BLaER1 treated with 17β-estradiol and CSF1 and Interleukin-3, amounts not matched to agents 10 nM and 100 nM (cell line): ENCODE measurements at regions not wholly inside any gene's neighbourhood (a gene's known extent, or its start where the extent isn't known, plus 50 kb on each side); places are given as distances from the start of the nearest gene placed in this dataset.

Experiments
- H3K27ac ChIP-seq, 11 experiments: shearing (Covaris generic); formaldehyde crosslinking; 2 replicates each; pipeline ENCODE4 v1.8.1; 2022
- H3K27me3 ChIP-seq, 11 experiments: shearing (Covaris generic); formaldehyde crosslinking; 2 replicates each; pipeline ENCODE4 v1.8.1; 2022
- H3K36me3 ChIP-seq, 11 experiments: shearing (Covaris generic); formaldehyde crosslinking; 2 replicates each; pipeline ENCODE4 v1.8.1; 2022
- H3K4me1 ChIP-seq, 10 experiments: shearing (Covaris generic); formaldehyde crosslinking; 2 replicates each; pipeline ENCODE4 v1.8.1; 2022
- H3K4me2 ChIP-seq, 11 experiments: shearing (Covaris generic); formaldehyde crosslinking; 2 replicates each; pipeline ENCODE4 v1.8.1; 2022
- H3K4me3 ChIP-seq, 10 experiments: shearing (Covaris generic); formaldehyde crosslinking; 2 replicates each; pipeline ENCODE4 v1.8.1; 2022
- H3K9ac ChIP-seq, 11 experiments: shearing (Covaris generic); formaldehyde crosslinking; 2 replicates each; pipeline ENCODE4 v1.8.1; 2022
- H3K9me3 ChIP-seq, 11 experiments: shearing (Covaris generic); formaldehyde crosslinking; replicated peaks in 1 of 11; 2 replicates each; pipeline ENCODE4 v1.8.1; 2022
- H4K20me1 ChIP-seq, 11 experiments: shearing (Covaris generic); formaldehyde crosslinking; 2 replicates each; pipeline ENCODE4 v1.8.1; 2022
- Cebpa-rat ChIP-seq, 11 experiments: shearing (Covaris generic); IDR thresholded peaks; 2 replicates each; pipeline ENCODE4 v1.8.1; 2022

- TF ChIP-seq Cebpa-rat (IDR thresholded peaks at IDR 0.05) = no peak
- H3K36me3 ChIP-seq = peaks cover 0 to 12% (median 5%) of the 10 kb centered on the region in 11 experiments; a peak in 6 of 22 replicates
- H3K27me3 ChIP-seq = no peaks in the 10 kb centered on the region
- no peak overlapping the region for H3K4me3 ChIP-seq
- H3K27ac ChIP-seq = no peak overlapping the region
- peaks cover 0 to 6% (median 0%) of the 10 kb centered on the region in 10 experiments; a peak in 2 of 20 replicates for H3K4me1 ChIP-seq
- H4K20me1 ChIP-seq = no peaks in the 10 kb centered on the region
- no peak overlapping the region for H3K4me2 ChIP-seq
- H3K9me3 ChIP-seq = peaks cover 25 to 35% (median 29%) of the 10 kb centered on the region in 11 experiments
- no peak overlapping the region for H3K9ac ChIP-seq
Measured at GRCh38 chr4:128376303-128376702, 88.7 kb upstream of the PGRMC2 start.

GRCh38 chr4:128373628-128374027, 86.0 kb upstream of the PGRMC2 start:
- Histone ChIP-seq H4K20me1 (no peaks in the 10 kb centered on the region), H3K4me2 (no peak overlapping the region), H3K27me3 (no peaks in the 10 kb centered on the region), H3K4me1 (no peaks in the 10 kb centered on the region), H3K9me3 (peaks cover 34 to 49% (median 43%) of the 10 kb centered on the region in 11 experiments), H3K9ac (no peak overlapping the region), H3K27ac (no peak overlapping the region), H3K36me3 (peaks cover 0 to 16% (median 6%) of the 10 kb centered on the region in 11 experiments; a peak in 9 of 22 replicates), H3K4me3 (no peak overlapping the region)
- no peak for TF ChIP-seq Cebpa-rat (IDR thresholded peaks at IDR 0.05)

DNA sequence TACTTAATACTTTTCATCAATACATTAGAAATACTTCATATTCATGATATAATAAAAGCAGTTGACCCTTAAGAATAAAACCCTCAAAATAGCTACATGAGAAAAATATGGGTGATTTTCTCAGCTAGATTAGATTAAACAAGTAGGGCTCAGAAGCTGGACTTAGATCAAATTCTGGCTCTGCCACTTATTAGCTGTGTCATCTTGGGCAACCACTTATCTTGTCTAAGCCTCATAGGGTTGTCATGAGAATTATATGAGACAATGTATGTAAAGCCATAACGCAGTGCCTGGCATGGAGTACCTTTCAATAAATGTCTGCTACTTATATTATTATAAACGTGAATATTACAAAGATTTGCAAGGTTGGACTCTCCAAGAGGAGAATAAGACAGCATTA, 84.3 kb upstream of the PGRMC2 start:
- Histone ChIP-seq H3K4me3 (no peak overlapping the region), H3K9me3 (peaks cover 28 to 47% (median 34%) of the 10 kb centered on the region in 11 experiments), H3K4me1 (no peaks in the 10 kb centered on the region), H4K20me1 (no peaks in the 10 kb centered on the region), H3K27me3 (no peaks in the 10 kb centered on the region), H3K4me2 (no peak overlapping the region), H3K9ac (no peak overlapping the region), H3K36me3 (peaks cover 0 to 12% (median 6%) of the 10 kb centered on the region in 11 experiments; a peak in 9 of 22 replicates), H3K27ac (no peak overlapping the region)
- TF ChIP-seq Cebpa-rat (IDR thresholded peaks at IDR 0.05) = no peak

GRCh38 chr4:128371001-128371777, 83.6 kb upstream of the PGRMC2 start:
- no peak for TF ChIP-seq Cebpa-rat (IDR thresholded peaks at IDR 0.05)

DNA sequence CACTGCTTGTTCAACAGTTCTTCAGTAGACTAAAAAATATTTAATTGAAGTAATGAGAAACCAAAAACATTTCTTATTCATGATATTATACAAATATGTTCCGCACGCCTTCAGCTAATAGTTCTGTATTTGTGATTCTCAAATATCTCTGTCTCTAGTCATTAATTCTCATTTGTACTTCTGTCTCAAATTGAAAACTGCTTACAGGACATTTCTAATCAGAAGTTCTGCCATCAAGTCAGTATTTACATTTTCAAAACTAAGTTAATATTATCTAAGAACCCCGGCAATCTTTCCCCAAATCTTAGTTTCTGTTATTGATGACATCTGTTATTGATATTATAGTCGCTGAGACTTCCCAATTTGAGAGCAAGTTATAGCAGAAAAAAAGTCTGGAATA, 78.6 kb upstream of the PGRMC2 start:
- no peak overlapping the region for H3K4me3 ChIP-seq
- no peak for TF ChIP-seq Cebpa-rat (IDR thresholded peaks at IDR 0.05)
- H3K4me2 ChIP-seq = no peak overlapping the region
- no peaks in the 10 kb centered on the region for H3K4me1 ChIP-seq
- H3K27me3 ChIP-seq = no peaks in the 10 kb centered on the region
- H4K20me1 ChIP-seq = no peaks in the 10 kb centered on the region
- peaks cover 14 to 28% (median 21%) of the 10 kb centered on the region in 11 experiments for H3K9me3 ChIP-seq
- no peak overlapping the region for H3K9ac ChIP-seq
- no peak overlapping the region for H3K27ac ChIP-seq
- H3K36me3 ChIP-seq = peaks cover 0 to 7% (median 0%) of the 10 kb centered on the region in 11 experiments; a peak in 4 of 22 replicates

More at GRCh38 chr4:128371001-128371777, 83.6 kb upstream of the PGRMC2 start:
- Histone ChIP-seq H3K36me3 (peaks cover 0 to 7% (median under 1%) of the 10 kb centered on the region in 11 experiments; a peak in 6 of 22 replicates), H3K27ac (no peak overlapping the region), H3K27me3 (no peaks in the 10 kb centered on the region), H3K4me3 (no peak overlapping the region), H3K4me1 (no peaks in the 10 kb centered on the region), H3K9me3 (peaks cover 21 to 40% (median 27%) of the 10 kb centered on the region in 11 experiments), H3K4me2 (no peak overlapping the region), H3K9ac (no peak overlapping the region), H4K20me1 (no peaks in the 10 kb centered on the region)

GRCh38 chr4:128364565-128364964, 77.0 kb upstream of the PGRMC2 start:
- TF ChIP-seq Cebpa-rat (IDR thresholded peaks at IDR 0.05) = no peak
- H3K4me3 ChIP-seq = no peak overlapping the region
- no peak overlapping the region for H3K9ac ChIP-seq
- H3K4me1 ChIP-seq = no peaks in the 10 kb centered on the region
- H3K27me3 ChIP-seq = no peaks in the 10 kb centered on the region
- H3K4me2 ChIP-seq = no peak overlapping the region
- H4K20me1 ChIP-seq = no peaks in the 10 kb centered on the region
- no peak overlapping the region for H3K27ac ChIP-seq
- peaks cover 0 to 7% (median 0%) of the 10 kb centered on the region in 11 experiments; a peak in 4 of 22 replicates for H3K36me3 ChIP-seq
- H3K9me3 ChIP-seq = peaks cover 12 to 17% (median 16%) of the 10 kb centered on the region in 11 experiments

DNA sequence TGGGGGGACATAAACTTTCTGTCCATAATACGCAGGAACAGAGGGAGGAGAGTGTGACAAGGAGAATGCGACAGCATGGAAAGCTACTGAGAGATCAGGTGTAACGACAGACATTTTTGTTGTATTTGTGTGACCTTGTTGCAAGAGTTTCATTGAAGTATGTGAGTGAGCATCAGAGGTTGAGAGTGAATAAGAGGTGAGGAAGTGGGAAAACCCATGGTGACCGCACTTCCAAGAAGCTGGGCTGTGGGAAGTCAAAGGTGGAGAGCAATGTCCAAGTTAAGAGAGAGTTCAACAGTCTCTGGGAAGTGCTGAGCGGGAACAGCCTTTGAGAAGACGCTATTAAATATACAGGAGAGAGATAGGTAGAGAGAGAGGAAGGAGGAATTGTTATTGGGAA, 76.4 kb upstream of the PGRMC2 start:
- Histone ChIP-seq H3K36me3 (peaks cover 0 to 3% (median 0%) of the 10 kb centered on the region in 11 experiments; a peak in 3 of 22 replicates), H4K20me1 (no peaks in the 10 kb centered on the region), H3K4me1 (no peaks in the 10 kb centered on the region), H3K4me3 (no peak overlapping the region), H3K4me2 (no peak overlapping the region), H3K9ac (no peak overlapping the region), H3K27me3 (no peaks in the 10 kb centered on the region), H3K27ac (no peak overlapping the region), H3K9me3 (peaks cover 6 to 11% (median 10%) of the 10 kb centered on the region in 11 experiments)
- no peak for TF ChIP-seq Cebpa-rat (IDR thresholded peaks at IDR 0.05)

GRCh38 chr4:128362760-128363159, 75.1 kb upstream of the PGRMC2 start:
- Histone ChIP-seq H3K9ac (no peak overlapping the region), H3K4me3 (no peak overlapping the region), H4K20me1 (no peaks in the 10 kb centered on the region), H3K9me3 (0 out of 22 replicates have a peak, but pooled peaks cover 0 to under 1% (median 0%) of the 10 kb centered on the region in 11 experiments), H3K4me2 (no peak overlapping the region), H3K27me3 (no peaks in the 10 kb centered on the region), H3K4me1 (no peaks in the 10 kb centered on the region), H3K27ac (no peak overlapping the region), H3K36me3 (no peaks in the 10 kb centered on the region)
- TF ChIP-seq Cebpa-rat (IDR thresholded peaks at IDR 0.05) = no peak

DNA sequence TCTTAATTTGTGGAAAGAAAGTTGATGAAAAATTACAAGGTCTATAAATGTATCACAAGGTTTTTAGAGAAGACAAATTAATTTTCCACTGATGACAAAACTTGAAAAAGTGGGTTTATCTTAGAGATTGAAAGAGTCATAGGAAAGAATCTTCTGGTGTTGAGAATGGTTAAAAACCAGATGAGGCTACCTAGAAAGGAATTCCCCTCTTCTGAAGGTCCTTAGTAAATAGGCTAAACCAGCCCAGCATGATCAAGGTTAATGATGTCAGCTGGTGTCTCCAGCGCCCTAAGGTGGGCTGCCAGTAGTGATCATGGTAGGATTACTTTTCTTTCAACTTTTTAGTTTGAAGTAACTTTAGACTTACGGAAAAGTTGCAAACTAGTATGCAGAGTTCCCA, 71.8 kb upstream of the PGRMC2 start:
- H3K9me3 ChIP-seq = no peaks in the 10 kb centered on the region
- no peak for TF ChIP-seq Cebpa-rat (IDR thresholded peaks at IDR 0.05)
- H3K4me3 ChIP-seq = no peak overlapping the region
- H3K27ac ChIP-seq = no peak overlapping the region
- H4K20me1 ChIP-seq = no peaks in the 10 kb centered on the region
- H3K9ac ChIP-seq = no peak overlapping the region
- H3K4me2 ChIP-seq = no peak overlapping the region
- H3K4me1 ChIP-seq = peaks cover 0 to under 1% (median 0%) of the 10 kb centered on the region in 10 experiments; a peak in 1 of 20 replicates
- no peaks in the 10 kb centered on the region; a peak in 1 of 22 replicates for H3K36me3 ChIP-seq
- H3K27me3 ChIP-seq = no peaks in the 10 kb centered on the region
